Activated T-helper 2 cell treated with anti-CD3 and anti-CD28 coated beads, Interferon-gamma antibody, Interleukin-2, Interleukin-4, amounts not matched to agents 10 μg/mL and 5 μg/mL and 100 μg/mL, durations not matched to agents 14 hours and 24 hours and 36 hours (primary cell): ENCODE measurements at regions not wholly inside any gene's neighbourhood (a gene's known extent, or its start where the extent isn't known, plus 50 kb on each side); places are given as distances from the start of the nearest gene placed in this dataset.

Experiments used
- DNase-seq: peaks from one replicate; pipeline ENCODE4 v3.0.0; 2021; ENCODE audit warnings: low spot score
- H3K27ac Mint-ChIP-seq: one replicate; pipeline ENCODE4 v1.8.0; 2021; ENCODE audit warnings: mixed read lengths
- H3K27me3 Mint-ChIP-seq: one replicate; pipeline ENCODE4 v1.8.0; 2021; ENCODE audit warnings: low read depth, mixed read lengths
- H3K36me3 Mint-ChIP-seq: one replicate; pipeline ENCODE4 v1.8.0; 2021; ENCODE audit warnings: low read depth, mixed read lengths
- H3K4me1 Mint-ChIP-seq: one replicate; pipeline ENCODE4 v1.8.0; 2021; ENCODE audit warnings: low read depth, mixed read lengths
- H3K4me3 Mint-ChIP-seq: one replicate; pipeline ENCODE4 v1.8.0; 2021; ENCODE audit warnings: low read depth, mild to moderate bottlenecking, moderate library complexity, mixed read lengths
- H3K9me3 Mint-ChIP-seq: one replicate; pipeline ENCODE4 v1.8.0; 2021; ENCODE audit warnings: mixed read lengths
- intact Hi-C: fragments of 100-400 bp; cut with micrococcal nuclease; formaldehyde crosslinking; loops from one replicate; pipeline ENCODE4 v1.15.1; 2023

DNA sequence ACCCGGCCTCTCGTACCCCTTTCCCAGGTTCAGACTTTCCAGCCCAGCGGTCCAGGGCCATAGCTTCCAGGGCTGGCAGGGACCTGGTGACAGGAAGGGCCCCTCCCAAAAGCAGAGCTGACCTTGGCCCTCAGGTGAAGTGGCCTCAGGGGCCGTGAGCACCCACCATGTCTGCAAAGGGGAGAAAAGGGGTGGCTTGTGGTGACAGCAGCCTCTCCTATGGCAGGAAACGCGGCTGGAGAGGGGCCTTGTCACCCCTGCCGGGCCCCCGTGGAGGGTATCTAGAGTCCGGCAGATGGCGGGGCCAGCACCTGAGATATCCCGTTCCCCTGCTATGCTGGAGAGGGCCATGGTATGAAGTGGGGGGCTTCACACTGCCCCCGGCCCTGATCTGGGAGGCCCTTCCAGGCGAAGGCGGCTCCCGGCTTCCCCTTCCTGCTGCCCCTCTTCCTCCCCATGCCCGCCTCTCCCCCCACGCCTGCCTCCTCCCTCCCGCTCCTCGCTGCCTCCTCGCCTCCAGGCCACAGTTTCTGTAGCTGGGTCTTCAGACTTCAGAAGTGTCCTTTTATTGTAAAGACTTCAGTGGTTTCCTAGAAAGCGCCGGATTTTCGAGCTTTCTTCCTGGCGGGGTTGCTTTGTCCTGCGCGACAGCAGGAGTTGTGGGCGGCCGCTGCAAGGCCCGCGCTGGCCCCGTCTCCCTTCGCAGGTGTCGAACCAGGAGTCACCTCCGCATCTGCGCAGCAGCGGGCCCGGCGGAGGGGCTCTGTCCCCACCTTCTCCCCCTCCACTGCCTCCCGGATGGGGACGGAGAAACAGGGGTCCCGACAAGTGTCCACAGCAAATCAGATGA, 240.5 kb upstream of the MYT1L start:
- Mint-ChIP-seq H3K27me3 (no peaks in the 10 kb centered on the region), H3K36me3 (no peaks in the 10 kb centered on the region), H3K27ac (no peak overlapping the region), H3K4me3 (no peak overlapping the region), H3K4me1 (no peaks in the 10 kb centered on the region), H3K9me3 (no peaks in the 10 kb centered on the region)
- DNase-seq, result no peak
- intact Hi-C loops, result no loop called here

DNA sequence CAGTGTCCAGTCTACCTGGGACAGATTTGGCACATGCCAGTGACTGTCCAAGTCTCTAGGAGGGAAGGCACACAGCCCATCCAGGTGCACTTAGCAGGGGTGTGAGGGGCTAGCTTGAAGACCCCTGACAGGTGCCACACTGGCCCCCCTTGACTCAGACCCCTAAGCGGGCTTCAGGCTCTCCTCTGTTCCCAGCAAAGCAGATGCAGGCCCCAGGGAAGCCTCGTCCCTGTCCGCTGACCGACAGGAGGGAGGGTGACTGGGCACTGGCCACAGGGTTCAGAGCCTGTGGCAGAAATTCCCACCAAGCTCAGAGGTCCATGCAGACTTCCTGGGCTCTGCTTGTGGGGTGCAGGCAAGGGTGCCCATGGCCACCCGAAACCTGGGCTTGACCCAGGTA, 239.8 kb upstream of the MYT1L start:
- Mint-ChIP-seq H3K4me3 (no peak overlapping the region), H3K4me1 (no peaks in the 10 kb centered on the region), H3K27ac (no peak overlapping the region), H3K36me3 (no peaks in the 10 kb centered on the region), H3K9me3 (no peaks in the 10 kb centered on the region), H3K27me3 (no peaks in the 10 kb centered on the region)
- intact Hi-C loops, result no loop called here
- no peak for DNase-seq

DNA sequence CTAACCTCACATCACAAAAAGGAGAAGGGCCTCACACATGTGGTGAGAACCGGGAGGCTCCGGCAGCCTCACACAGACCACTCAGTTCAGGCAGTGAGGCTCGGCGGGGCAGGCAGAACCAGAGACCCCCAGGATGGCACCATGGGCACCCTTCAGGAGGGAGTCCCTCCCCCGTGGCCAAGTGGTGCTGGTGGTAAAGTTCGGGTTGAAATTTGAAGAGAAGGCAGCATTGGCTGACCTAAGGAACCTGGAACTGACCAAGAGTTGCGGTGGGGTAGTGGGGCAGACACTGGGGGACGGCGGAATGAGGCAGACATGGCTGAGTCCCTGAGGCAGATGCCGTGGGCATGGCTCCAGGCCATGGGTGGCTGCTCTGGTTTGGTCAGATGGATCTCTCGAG, 239.3 kb upstream of the MYT1L start:
- Mint-ChIP-seq H3K27me3 (no peaks in the 10 kb centered on the region), H3K4me3 (no peak overlapping the region), H3K9me3 (no peaks in the 10 kb centered on the region), H3K36me3 (no peaks in the 10 kb centered on the region), H3K4me1 (no peaks in the 10 kb centered on the region), H3K27ac (no peak overlapping the region)
- DNase-seq, result no peak
- intact Hi-C loops, result no loop called here

DNA sequence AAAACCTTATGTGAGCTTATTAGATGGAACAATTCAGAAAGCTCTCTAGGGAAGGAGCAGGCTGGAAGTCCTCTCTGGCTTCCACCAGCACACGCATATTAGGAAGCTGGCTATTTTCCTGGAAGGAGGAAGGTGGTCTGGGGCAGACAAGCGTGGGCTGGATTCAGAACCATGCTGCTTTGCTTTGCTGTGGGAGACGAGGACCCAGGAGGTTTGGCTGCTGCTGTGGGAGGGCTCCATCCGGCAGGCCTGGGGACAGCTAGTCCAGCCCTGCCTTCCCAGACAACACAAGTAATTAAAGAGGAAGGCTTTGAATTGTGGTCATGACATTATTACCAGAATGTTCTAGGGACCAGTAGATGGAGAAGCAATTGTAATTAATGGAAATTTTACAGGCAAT, 238.8 kb upstream of the MYT1L start:
- intact Hi-C loops, result no loop called here
- H3K4me3 Mint-ChIP-seq, result no peak overlapping the region

DNA sequence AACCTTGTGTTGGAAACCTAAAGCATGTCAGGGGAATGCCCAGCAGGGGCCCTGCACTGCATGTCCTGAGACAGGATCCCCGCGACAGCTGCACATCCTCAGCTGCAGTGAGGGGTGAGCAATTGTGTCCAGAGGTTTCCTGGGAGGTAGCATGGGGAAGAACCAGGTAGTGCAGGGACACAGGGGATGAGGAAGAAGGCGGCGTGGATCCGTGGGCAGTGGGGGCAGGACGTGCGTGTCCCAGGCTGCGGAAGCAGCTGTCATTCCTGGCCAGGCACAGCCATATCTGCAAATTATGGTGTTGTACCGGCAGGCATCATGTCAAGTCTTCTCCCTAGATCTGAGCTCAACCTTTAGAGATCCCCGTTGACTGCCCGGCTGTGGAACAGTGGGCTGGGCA, 238.2 kb upstream of the MYT1L start:
- H3K36me3 Mint-ChIP-seq, result no peaks in the 10 kb centered on the region
- no peak for DNase-seq
- H3K27me3 Mint-ChIP-seq, result no peaks in the 10 kb centered on the region
- no peak overlapping the region for H3K27ac Mint-ChIP-seq
- no peaks in the 10 kb centered on the region for H3K9me3 Mint-ChIP-seq
- no peaks in the 10 kb centered on the region for H3K4me1 Mint-ChIP-seq
- no peak overlapping the region for H3K4me3 Mint-ChIP-seq
- intact Hi-C loops, result no loop called here

More for the DNA sequence above, 238.8 kb upstream of the MYT1L start:
- H3K4me1 Mint-ChIP-seq, result no peaks in the 10 kb centered on the region
- H3K9me3 Mint-ChIP-seq, result no peaks in the 10 kb centered on the region
- H3K36me3 Mint-ChIP-seq, result no peaks in the 10 kb centered on the region
- no peak overlapping the region for H3K27ac Mint-ChIP-seq
- DNase-seq, result no peak
- no peaks in the 10 kb centered on the region for H3K27me3 Mint-ChIP-seq

DNA sequence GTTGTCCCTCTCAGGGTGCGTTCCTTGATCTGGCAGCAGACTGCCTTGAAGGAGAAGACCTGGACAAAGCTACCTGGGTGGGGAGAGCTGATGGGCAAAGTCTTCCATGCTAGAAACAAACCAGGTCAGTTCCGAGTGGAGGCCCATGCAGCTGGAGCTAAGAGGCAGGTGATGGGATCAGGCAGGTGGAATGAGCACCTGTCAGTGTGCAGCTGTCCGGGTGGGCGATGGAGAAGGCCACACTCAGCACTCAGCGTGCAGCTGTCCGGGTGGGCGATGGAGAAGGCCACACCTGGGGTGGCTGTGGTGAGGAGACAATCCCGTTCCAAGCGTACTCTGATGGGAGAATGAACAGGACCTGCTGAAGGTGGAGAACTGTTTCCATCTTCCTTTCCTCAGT, 237.3 kb upstream of the MYT1L start:
- intact Hi-C loops, result no loop called here
- Mint-ChIP-seq H3K4me3 (no peak overlapping the region), H3K27ac (no peak overlapping the region), H3K4me1 (no peaks in the 10 kb centered on the region), H3K36me3 (no peaks in the 10 kb centered on the region), H3K27me3 (no peaks in the 10 kb centered on the region), H3K9me3 (no peaks in the 10 kb centered on the region)
- no peak for DNase-seq

DNA sequence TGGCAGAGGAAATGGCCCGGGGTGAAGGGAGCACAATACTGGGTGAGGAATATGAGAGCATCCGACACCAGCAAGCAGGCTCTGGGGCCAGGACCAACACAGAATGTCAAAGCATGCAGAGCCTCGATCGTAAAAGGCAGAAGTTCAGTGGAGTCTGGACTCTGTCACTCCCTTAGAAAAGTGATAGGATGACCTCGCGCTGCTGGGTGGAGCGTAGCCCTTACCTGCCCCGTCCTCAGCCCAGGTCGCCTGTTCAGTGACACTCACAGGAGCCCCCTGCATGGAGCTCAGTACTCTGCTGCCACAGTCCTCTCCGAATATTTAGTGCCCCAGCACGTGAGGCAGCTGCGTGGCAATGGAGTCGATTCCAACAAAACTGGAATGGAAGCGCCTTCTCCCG, 236.7 kb upstream of the MYT1L start:
- Mint-ChIP-seq H3K36me3 (no peaks in the 10 kb centered on the region), H3K4me3 (no peak overlapping the region), H3K27me3 (no peaks in the 10 kb centered on the region), H3K9me3 (no peaks in the 10 kb centered on the region), H3K4me1 (no peaks in the 10 kb centered on the region), H3K27ac (no peak overlapping the region)
- DNase-seq, result no peak
- intact Hi-C loops, result no loop called here

DNA sequence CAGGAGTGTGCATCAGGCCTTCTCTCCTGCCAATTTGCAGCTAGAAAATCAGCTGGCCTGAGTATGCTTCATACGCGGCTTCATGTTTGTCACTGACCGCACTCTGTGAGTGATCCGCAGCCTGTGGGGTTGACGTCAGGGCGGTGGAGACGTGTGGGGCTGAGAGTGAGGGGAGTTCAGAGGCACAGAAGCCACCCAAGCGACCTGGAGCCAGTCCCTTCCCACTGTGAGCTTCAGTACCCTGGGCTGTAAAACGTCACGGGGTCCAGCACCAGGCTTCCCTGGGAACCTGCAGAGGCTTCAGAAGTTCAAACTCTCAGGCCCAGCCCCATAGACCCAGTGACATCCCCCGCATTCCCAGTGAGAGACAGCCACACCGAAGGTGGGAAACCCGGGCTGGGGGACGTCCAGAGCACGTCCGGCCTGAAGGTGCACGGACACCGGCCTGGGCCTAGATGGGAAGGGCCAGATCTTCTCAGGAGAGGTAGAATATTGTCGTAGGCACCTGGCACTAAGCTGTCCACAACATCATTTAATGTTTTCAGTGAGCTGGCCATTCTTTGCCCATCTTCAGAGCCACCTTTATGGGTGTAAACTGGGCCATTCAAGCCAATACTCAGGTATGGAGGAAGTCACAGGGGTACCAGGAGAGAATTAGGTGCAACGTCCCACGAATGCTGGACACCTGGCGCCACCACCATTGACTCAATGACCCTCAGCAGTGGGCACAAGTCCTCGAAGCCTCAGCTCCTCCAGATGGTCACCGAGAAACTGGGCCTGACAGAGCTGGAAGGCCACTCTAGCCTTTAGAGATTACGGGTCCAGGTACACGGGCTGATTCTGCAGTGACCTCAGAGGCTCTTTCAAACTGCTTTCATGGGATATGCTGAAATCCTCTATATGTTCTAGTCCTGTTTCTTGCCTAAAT, 235.6 kb upstream of the MYT1L start:
- Mint-ChIP-seq H3K36me3 (no peaks in the 10 kb centered on the region), H3K4me1 (no peaks in the 10 kb centered on the region), H3K4me3 (no peak overlapping the region), H3K27ac (no peak overlapping the region), H3K27me3 (no peaks in the 10 kb centered on the region), H3K9me3 (no peaks in the 10 kb centered on the region)
- intact Hi-C loops, result no loop called here
- DNase-seq, result no peak

DNA sequence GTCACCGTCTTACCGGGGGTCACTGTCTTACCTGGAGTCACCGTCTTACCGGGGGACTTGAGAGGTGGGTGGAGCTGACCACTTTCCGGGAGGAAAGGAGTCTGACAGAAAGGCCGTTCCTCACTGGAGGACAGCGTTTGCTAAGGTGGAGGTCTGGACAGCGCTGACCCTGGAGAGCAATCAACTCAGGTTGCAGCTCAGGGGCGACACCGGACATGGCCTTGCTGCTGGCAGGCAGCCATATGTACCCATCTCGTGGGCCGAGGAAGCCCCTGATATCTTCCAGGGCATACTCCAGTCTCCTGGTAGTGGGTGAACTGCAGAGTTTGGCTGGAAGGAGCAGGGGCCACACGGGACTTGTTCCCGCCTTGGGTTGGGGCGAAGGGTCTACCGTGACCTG, 234.6 kb upstream of the MYT1L start:
- H3K36me3 Mint-ChIP-seq, result no peaks in the 10 kb centered on the region
- no peak overlapping the region for H3K27ac Mint-ChIP-seq
- no peak overlapping the region for H3K4me3 Mint-ChIP-seq
- no peak for DNase-seq
- no peaks in the 10 kb centered on the region for H3K4me1 Mint-ChIP-seq
- intact Hi-C loops, result no loop called here
- no peaks in the 10 kb centered on the region for H3K9me3 Mint-ChIP-seq
- H3K27me3 Mint-ChIP-seq, result no peaks in the 10 kb centered on the region

DNA sequence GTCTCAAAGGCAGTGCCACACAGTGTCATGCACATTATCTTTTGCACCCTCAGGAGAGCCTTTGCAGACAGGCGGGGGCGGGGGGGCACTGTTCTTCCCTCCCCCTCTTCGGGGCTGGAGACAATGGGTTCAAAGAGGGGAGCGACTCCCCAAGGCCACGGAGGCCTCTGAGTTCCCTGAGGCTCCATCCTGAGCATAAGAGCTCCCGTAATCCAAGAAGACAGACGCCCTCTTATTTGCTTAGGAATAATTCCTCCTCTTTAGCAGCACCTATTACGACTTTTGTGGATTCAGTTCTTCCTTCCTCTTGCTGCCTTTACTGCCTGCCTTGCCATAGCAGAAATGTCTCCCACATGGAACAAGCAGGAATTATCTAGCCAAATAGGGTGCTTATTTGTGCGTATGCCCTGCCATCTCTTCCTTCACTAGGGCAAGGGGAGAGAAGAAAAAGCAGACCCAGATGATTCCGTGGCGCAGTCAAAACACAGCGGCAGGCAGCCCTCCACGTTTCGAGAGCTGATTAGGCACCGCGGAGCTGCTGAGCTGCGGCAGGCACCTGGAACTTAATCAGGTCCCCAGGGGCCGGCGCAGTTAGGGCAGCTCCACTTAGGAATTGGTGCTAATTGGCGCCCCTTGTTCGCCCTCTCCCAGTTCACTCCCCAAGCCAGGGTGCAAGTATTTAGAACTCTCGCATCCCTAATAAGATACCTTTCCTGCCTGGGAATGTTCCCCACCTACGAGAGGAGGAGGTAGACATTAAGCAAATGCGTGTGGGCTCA, 233.4 kb upstream of the MYT1L start:
- Mint-ChIP-seq H3K27ac (no peak overlapping the region), H3K27me3 (no peaks in the 10 kb centered on the region), H3K9me3 (no peaks in the 10 kb centered on the region), H3K4me3 (no peak overlapping the region), H3K4me1 (no peaks in the 10 kb centered on the region), H3K36me3 (no peaks in the 10 kb centered on the region)
- intact Hi-C loops, result no loop called here
- no peak for DNase-seq

DNA sequence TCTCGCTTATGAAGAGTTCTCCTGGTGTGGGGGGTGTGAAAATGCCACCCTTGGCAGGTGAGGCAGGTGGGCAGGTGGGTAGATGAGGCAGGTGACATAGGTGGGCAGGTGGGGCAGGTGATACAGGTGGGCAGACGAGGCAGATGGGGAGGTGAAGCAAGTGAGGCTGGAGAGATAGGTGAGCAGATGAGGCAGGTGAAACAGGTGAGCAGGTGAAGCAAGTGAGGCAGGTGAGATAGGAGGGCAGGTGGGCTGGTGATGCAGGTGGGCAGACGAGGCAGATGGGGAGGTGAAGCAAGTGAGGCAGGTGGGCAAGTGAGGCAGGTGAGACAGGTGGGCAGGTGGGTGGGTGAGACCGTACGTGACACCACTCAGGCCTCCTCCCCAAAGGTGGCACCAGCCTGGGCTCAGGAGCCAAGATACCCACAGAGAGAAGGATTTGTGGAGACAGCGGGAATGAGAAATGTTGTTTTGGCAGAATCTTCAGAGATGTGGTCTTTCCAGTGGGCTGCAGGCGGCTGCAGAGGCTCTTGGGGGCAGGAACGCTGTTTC, 232.3 kb upstream of the MYT1L start:
- H3K4me1 Mint-ChIP-seq, result no peaks in the 10 kb centered on the region
- H3K9me3 Mint-ChIP-seq, result no peaks in the 10 kb centered on the region
- DNase-seq, result no peak
- intact Hi-C loops, result no loop called here
- no peak overlapping the region for H3K4me3 Mint-ChIP-seq
- H3K27ac Mint-ChIP-seq, result no peak overlapping the region
- no peaks in the 10 kb centered on the region for H3K36me3 Mint-ChIP-seq
- H3K27me3 Mint-ChIP-seq, result no peaks in the 10 kb centered on the region

DNA sequence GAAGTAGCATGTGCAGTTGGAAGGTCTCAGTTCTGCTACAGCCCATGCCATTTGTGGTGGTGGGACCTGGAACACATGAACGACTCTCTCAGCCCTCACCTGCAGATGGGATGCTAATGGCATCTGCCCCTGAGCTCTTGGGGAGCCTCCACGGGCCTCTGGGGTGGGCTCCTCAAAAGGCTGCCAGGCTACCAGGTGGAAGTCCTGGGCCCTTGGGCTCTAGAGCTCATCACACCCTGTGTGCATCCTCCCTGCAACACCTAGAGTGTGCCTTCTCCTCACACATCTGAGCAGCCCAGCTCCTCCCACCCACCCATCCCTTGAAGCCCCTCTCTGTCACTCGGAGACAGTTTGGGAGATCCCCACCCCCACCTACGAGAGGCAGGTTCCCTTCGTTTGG, 231.8 kb upstream of the MYT1L start:
- H3K4me3 Mint-ChIP-seq, result no peak overlapping the region
- H3K27ac Mint-ChIP-seq, result no peak overlapping the region
- no peaks in the 10 kb centered on the region for H3K4me1 Mint-ChIP-seq
- DNase-seq, result no peak
- H3K27me3 Mint-ChIP-seq, result no peaks in the 10 kb centered on the region
- intact Hi-C loops, result no loop called here
- no peaks in the 10 kb centered on the region for H3K9me3 Mint-ChIP-seq
- no peaks in the 10 kb centered on the region for H3K36me3 Mint-ChIP-seq
